Left lobe of liver (tissue), 2 donors: ENCODE measurements at regions not wholly inside any gene's neighbourhood (a gene's known extent, or its start where the extent isn't known, plus 50 kb on each side); places are given as distances from the start of the nearest gene placed in this dataset.
"Not testable (repeated sequence)": the region's sequence is repeated elsewhere in the genome, so short reads cannot be mapped to it uniquely, and the experiment has no call there.

Source experiments
- ATAC-seq: fragments of 200-7000 bp; cut with Tn5 transposase; one replicate; pipeline ENCODE4 v1.9.1; 2020; ENCODE audit warnings: mild to moderate bottlenecking, moderate library complexity
- DNase-seq: peaks from one replicate; pipeline ENCODE4 v3.0.0-alpha.2; 2020; ENCODE audit warnings: low spot score
- donor health status: DM: no; HTN: no; CAD: no; lungs with moderate emphysema.
- donor health status: DM: no; HTN: yes; CAD: no.

GRCh38 chr2:175282886-175283285 lies 101.4 kb upstream of the ATP5MC3 start:
- no peak for ATAC-seq

GRCh38 chr2:175282300-175282699 lies 100.8 kb upstream of the ATP5MC3 start:
- DNase-seq (no peak), ATAC-seq (peak; percentile 90)

More at GRCh38 chr2:175282886-175283285, 101.4 kb upstream of the ATP5MC3 start:
- no peak for DNase-seq

- DNase-seq (no peak), ATAC-seq (no peak)
These were observed 96.3 kb upstream of the ATP5MC3 start for GRCh38 chr2:175277772-175278171.

- ATAC-seq: no peak
- no peak for DNase-seq
These were observed 94.0 kb upstream of the ATP5MC3 start for GRCh38 chr2:175275539-175275938.

DNA sequence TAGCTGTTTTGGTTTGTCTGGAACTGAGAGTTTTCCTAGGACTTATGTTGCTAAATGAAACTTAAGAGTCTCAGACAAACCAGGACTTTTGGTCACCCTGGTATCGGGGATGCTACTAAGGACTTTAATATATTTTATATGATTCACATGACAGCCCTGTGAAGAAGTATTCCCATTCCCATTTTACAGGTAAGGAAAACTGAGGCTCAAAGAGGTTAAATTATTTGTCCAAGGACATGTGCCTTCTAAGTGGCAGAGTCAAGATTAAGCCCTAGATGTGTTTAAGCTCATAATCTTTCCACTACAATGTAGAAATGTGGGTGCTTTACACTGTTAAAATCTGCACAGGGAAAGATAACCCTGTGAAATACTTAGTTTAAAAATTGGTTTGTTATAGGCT lies 77.7 kb upstream of the ATP5MC3 start:
- ATAC-seq (no peak), DNase-seq (no peak)

DNA sequence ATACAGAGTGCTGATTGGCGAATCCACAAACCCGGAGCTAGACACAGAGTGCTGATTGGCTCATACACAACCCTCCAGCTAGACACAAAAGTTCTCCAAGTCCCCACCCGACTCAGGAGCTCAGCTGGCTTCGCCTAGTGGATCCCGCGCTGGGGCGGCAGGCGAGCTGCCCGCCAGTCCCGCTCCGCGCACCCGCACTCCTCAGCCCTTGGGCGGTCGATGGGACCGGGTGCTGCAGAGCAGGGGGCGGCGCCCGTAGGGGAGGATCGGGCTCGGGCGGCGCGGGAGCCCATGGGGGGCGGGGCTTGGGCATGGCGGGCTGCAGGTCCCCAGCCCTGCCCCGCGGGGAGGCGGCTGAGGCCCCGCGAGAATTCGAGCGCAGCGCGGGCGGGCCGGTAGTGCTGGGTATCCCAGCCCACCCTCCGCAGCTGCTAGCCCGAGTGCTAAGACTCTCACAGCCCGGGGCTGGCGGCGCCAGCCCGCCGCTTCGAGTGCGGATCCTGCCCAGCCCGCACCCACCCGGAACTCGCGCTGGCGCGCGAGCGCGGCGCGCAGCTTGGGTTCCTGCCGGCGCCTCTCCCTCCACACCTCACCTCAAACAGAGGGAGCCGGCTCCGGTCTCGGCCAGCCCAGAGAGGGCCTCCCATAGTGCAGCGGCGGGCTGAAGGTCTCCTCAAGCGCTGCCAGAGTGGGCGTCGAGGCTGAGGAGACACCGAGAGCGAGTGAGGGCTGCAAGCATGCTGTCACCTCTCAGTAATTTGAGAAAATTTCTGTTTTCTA lies 75.5 kb upstream of the ATP5MC3 start:
- DNase-seq (no peak), ATAC-seq (no peak)

GRCh38 chr2:175256391-175256790 lies 74.9 kb upstream of the ATP5MC3 start:
- ATAC-seq, DNase-seq: not testable (repeated sequence)

GRCh38 chr2:175253871-175254270 lies 72.4 kb upstream of the ATP5MC3 start:
- DNase-seq (no peak), ATAC-seq (no peak)

GRCh38 chr2:175251425-175252041 lies 70.0 kb upstream of the ATP5MC3 start:
- ATAC-seq: peak; percentile 71
- no peak for DNase-seq

DNA sequence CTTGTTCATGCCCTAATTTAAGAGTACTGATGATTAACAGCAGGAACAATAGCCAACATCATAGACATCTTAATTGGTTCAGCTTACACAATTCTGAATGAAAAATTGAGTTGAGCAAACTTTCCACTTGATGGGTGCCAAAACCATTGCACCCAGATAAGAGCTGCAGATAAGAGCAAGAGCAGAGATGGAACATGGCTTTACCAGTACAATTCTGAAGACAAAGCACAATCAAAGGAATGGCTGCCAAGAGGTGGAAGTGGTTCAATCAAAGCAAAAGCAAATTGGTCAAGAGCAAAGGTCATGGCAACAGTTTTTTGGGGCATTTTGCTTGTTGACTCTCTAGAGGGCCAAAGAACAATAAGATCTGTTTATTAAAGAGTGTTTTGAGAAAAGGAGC lies 65.6 kb upstream of the ATP5MC3 start:
- DNase-seq: no peak
- ATAC-seq: peak; percentile 32

DNA sequence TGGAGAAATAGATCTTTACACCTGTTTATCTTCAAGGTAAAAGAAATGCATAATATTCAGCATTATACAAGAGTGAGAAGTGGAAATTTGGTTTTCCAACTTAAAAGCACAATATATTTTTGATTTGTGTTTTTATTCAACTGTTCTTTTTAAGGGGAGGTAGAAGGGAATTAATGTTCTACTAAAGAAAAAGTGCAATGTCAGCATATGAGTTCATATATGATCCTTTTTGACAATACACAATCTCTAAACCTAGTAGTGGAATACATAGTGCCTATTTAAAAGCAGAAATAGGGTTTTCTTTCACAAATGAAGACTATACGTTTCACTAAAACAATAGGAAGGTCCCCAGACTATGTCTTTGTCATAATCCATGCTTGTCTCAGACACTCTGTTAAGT lies 63.2 kb upstream of the ATP5MC3 start:
- ATAC-seq (no peak), DNase-seq (no peak)

- ATAC-seq: no peak
- DNase-seq: no peak
These were observed 60.2 kb upstream of the ATP5MC3 start for GRCh38 chr2:175241691-175242090.

DNA sequence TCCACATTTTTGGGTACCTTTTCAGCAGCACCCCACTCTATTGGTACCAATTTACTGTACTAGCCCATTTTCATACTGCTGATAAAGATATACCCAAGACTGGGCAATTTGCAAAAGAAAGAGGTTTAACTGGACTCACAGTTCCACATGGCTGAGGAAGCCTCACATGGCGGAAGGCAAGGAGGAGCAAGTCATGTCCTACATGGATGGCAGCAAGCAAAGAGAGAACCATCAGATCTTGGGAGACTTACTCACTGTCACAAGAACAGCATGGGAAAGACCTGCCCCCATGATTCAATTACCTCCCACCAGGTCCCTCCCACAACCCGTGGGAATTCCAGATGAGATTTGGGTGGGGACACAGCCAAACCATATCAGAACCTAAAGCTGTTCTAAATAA lies 58.5 kb upstream of the ATP5MC3 start:
- ATAC-seq, DNase-seq: not testable (repeated sequence)

GRCh38 chr2:175236930-175237329 lies 55.4 kb upstream of the ATP5MC3 start:
- DNase-seq: no peak
- ATAC-seq: peak; percentile 61

DNA sequence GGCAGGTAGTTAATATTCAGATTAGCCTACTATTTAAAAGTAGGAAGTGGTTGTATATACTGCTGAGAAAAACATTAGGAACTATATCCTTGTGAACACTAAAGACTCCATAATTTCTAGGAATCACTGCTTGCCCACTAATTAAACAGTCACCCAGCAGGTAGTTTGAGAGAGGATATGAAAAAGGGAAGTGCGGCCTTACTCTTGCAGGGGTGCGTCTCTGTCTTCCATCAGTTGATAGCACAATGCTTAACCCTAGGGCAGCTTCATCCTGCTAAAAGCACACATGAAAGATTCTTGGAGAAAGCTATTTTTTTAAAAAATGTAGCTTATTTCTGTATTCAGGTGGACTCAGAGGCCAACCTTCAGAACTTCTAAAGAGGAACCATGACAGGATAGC lies 53.1 kb upstream of the ATP5MC3 start:
- no peak for ATAC-seq
- no peak for DNase-seq

DNA sequence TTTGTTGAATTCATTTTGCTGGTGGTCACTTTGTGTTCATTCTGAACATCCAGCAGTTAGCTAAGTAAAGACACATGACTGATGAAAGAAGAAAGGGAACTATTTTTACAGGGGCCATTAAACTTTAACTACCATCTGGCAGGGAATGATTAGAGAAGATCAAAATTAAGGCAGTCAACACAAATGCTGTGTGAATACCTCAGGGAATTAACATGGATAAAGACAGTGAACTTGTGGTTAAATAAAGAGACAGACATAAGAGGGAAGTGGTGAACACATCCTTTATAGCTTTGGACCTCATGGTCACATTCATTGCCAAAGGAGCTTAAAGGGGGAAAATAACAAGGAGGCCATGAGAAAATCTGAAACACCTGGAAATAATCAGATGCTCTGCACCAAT lies 52.6 kb upstream of the ATP5MC3 start:
- ATAC-seq: no peak

GRCh38 chr2:175233135-175233719 lies 51.7 kb upstream of the ATP5MC3 start:
- ATAC-seq: no peak
- no peak for DNase-seq

More for the DNA sequence above, 52.6 kb upstream of the ATP5MC3 start:
- no peak for DNase-seq
